Gastroesophageal sphincter (tissue), 4 donors: ENCODE measurements at regions not wholly inside any gene's neighbourhood (a gene's known extent, or its start where the extent isn't known, plus 50 kb on each side); places are given as distances from the start of the nearest gene placed in this dataset.

Experiments used
- ATAC-seq: fragments of 150-250 bp; one replicate; pipeline ENCODE4 v1.9.1; 2016; ENCODE audit warnings: mild to moderate bottlenecking, moderate library complexity
- H3K27ac ChIP-seq, 4 donors: fragments of 200-600 bp; sonication (generic) in 3 of 4; 1 replicate in 3 of 4; 2 replicates in 1 of 4; pipeline ENCODE4 v1.5.1; 2016 to 2019
- H3K27me3 ChIP-seq: fragments of 200-600 bp; sonication (generic); one replicate; pipeline ENCODE4 v1.5.1; 2019
- H3K36me3 ChIP-seq, 2 donors: fragments of 200-600 bp; sonication (generic); one replicate each; pipeline ENCODE4 v1.5.1; 2019; ENCODE audit warnings: control low read depth in 1 of 2
- H3K4me1 ChIP-seq, 3 donors: fragments of 200-600 bp; sonication (generic); 1 replicate in 2 of 3; 2 replicates in 1 of 3; pipeline ENCODE4 v1.5.1; 2016 to 2019; ENCODE audit warnings: control low read depth in 2 of 3
- H3K4me3 ChIP-seq, 2 donors: fragments of 200-600 bp; sonication (generic); one replicate each; pipeline ENCODE4 v1.5.1; 2019; ENCODE audit warnings: mild to moderate bottlenecking in 1 of 2, moderate library complexity in 1 of 2
- H3K9me3 ChIP-seq, 3 donors: fragments of 200-600 bp; sonication (generic); one replicate each; pipeline ENCODE4 v1.5.1; 2017 to 2019; ENCODE audit warnings: control low read depth in 2 of 3
- CTCF ChIP-seq, 4 experiments: fragments of 200-600 bp in 2 of 4; fragments of 450-650 bp in 2 of 4; sonication (generic) in 1 of 4; IDR thresholded peaks; one replicate each; pipeline ENCODE4 v1.5.1; 2017 to 2019; ENCODE audit warnings: antibody characterized with exemption in 4 of 4, mild to moderate bottlenecking in 2 of 4, moderate library complexity in 2 of 4
- EP300 ChIP-seq: sonication (generic); formaldehyde crosslinking; IDR thresholded peaks from one replicate; pipeline ENCODE4 v1.6.1; 2017; ENCODE audit warnings: antibody characterized with exemption, mild to moderate bottlenecking
- POLR2A ChIP-seq, 2 donors: fragments of 450-650 bp; IDR thresholded peaks; one replicate each; pipeline ENCODE4 v1.6.1; 2017; ENCODE audit warnings: antibody characterized with exemption in 2 of 2, mild to moderate bottlenecking in 2 of 2, moderate library complexity in 1 of 2
- POLR2AphosphoS5 ChIP-seq: sonication (generic); formaldehyde crosslinking; IDR thresholded peaks from one replicate; pipeline ENCODE4 v1.6.1; 2017; ENCODE audit warnings: antibody characterized with exemption
- WGBS, 2 donors: methylation state at CpG; one replicate each; pipeline ENCODE4 v1.1.5; 2018; ENCODE audit warnings: low coverage in 1 of 2; 5-methylcytosine and 5-hydroxymethylcytosine counted together

GRCh38 chr2:221197225-221197856 is 374.8 kb downstream of the EPHA4 start:
- TF ChIP-seq POLR2A (IDR thresholded peaks at IDR 0.05), result no peak
- no peak for TF ChIP-seq EP300
- TF ChIP-seq CTCF (IDR thresholded peaks at IDR 0.05), result no peak
- no peak for TF ChIP-seq POLR2AphosphoS5

GRCh38 chr2:221198309-221198708 is 373.8 kb downstream of the EPHA4 start:
- TF ChIP-seq CTCF (IDR thresholded peaks at IDR 0.05) (no peak), EP300 (no peak), POLR2AphosphoS5 (no peak), POLR2A (IDR thresholded peaks at IDR 0.05) (no peak)
- ATAC-seq, result no peak
- H3K27me3 ChIP-seq, result no peaks in the 10 kb centered on the region
- H3K9me3 ChIP-seq, result no peaks in the 10 kb centered on the region
- H3K27ac ChIP-seq, result no peak overlapping the region
- H3K36me3 ChIP-seq, result no peaks in the 10 kb centered on the region
- H3K4me3 ChIP-seq, result no peak overlapping the region
- no peaks in the 10 kb centered on the region for H3K4me1 ChIP-seq

More at GRCh38 chr2:221197225-221197856, 374.8 kb downstream of the EPHA4 start:
- Histone ChIP-seq H3K4me1 (no peaks in the 10 kb centered on the region), H3K9me3 (no peaks in the 10 kb centered on the region), H3K4me3 (no peak overlapping the region), H3K27ac (no peak overlapping the region), H3K36me3 (no peaks in the 10 kb centered on the region), H3K27me3 (no peaks in the 10 kb centered on the region)
- WGBS, 2 donors, result 66% methylated on average over 4 of the region's 4 CpGs
- no peak for ATAC-seq

GRCh38 chr2:221200184-221200839 is 371.8 kb downstream of the EPHA4 start:
- H3K4me1 ChIP-seq, result peaks cover 0 to 15% (median 0%) of the 10 kb centered on the region in 3 donors
- TF ChIP-seq POLR2AphosphoS5 (no peak), CTCF (IDR thresholded peaks at IDR 0.05) (no peak), EP300 (no peak), POLR2A (IDR thresholded peaks at IDR 0.05) (no peak)
- H3K27ac ChIP-seq, result no peak overlapping the region
- H3K4me3 ChIP-seq, result no peak overlapping the region
- H3K27me3 ChIP-seq, result no peaks in the 10 kb centered on the region
- no peak for ATAC-seq
- WGBS, 2 donors, result 60 to 82% methylated on average over 3 of the region's 3 CpGs
- no peaks in the 10 kb centered on the region for H3K9me3 ChIP-seq
- no peaks in the 10 kb centered on the region for H3K36me3 ChIP-seq

GRCh38 chr2:221202431-221202830 is 369.7 kb downstream of the EPHA4 start:
- ATAC-seq, result no peak
- 87 to 92% methylated on average over 6 of the region's 6 CpGs for WGBS, 2 donors
- no peaks in the 10 kb centered on the region for H3K9me3 ChIP-seq
- H3K27ac ChIP-seq, result no peak overlapping the region
- no peak for TF ChIP-seq CTCF (IDR thresholded peaks at IDR 0.05)
- TF ChIP-seq POLR2A (IDR thresholded peaks at IDR 0.05), result no peak
- no peak for TF ChIP-seq EP300
- no peak for TF ChIP-seq POLR2AphosphoS5
- no peaks in the 10 kb centered on the region for H3K36me3 ChIP-seq
- H3K27me3 ChIP-seq, result no peaks in the 10 kb centered on the region
- H3K4me1 ChIP-seq, result peaks cover 0 to 15% (median 0%) of the 10 kb centered on the region in 3 donors
- no peak overlapping the region for H3K4me3 ChIP-seq

GRCh38 chr2:221203125-221203524 is 369.0 kb downstream of the EPHA4 start:
- no peaks in the 10 kb centered on the region for H3K9me3 ChIP-seq
- no peak for ATAC-seq
- H3K4me3 ChIP-seq, result no peak overlapping the region
- TF ChIP-seq POLR2A (IDR thresholded peaks at IDR 0.05) (no peak), CTCF (IDR thresholded peaks at IDR 0.05) (no peak), EP300 (no peak), POLR2AphosphoS5 (no peak)
- no peak overlapping the region for H3K27ac ChIP-seq
- no peaks in the 10 kb centered on the region for H3K36me3 ChIP-seq
- H3K4me1 ChIP-seq, result peaks cover 0 to 15% (median 0%) of the 10 kb centered on the region in 3 donors
- no peaks in the 10 kb centered on the region for H3K27me3 ChIP-seq
- 96% methylated on average over 2 of the region's 2 CpGs; no CpG with 5 or more reads in 1 of the 2 donors for WGBS, 2 donors
